ENCODE measurements at regions not wholly inside any gene's neighbourhood (a gene's known extent, or its start where the extent isn't known, plus 50 kb on each side); places are given as distances from the start of the nearest gene placed in this dataset.

DNA sequence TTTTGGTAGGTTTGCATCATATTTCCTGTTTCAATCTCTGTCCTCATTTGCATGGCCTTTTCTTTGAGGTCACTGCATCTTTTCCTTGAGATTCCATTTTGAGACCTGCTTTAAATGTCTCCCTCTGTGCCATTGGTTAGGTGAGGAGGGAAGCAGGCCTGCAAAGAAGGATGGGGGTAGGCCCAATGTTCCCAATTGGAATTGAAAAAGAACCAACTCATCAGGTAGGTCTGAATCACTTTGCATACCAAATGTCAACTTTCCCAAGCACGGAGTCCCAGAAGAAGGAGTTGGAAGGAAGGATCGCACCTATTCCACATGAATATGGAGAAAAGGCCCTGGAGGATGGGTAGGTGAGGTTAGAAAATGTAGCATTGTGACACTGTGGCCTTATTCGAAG lies 318.5 kb downstream of the BLID start:
- Histone ChIP-seq H3K27me3 (ENCODE audit: control insufficient read depth, extremely low read depth, insufficient read depth, low read length) (no peaks in the 10 kb centered on the region), H3K79me2 (ENCODE audit: control insufficient read depth, insufficient read depth, low read length) (no peaks in the 10 kb centered on the region), H3K4me3 (ENCODE audit: control insufficient read depth in 2 of 3, extremely low read depth in 1 of 3, insufficient read depth in 2 of 3, low read depth in 1 of 3, low read length in 3 of 3) (no peak overlapping the region), H4K20me1 (ENCODE audit: control insufficient read depth, extremely low read depth, insufficient read depth, low read length) (no peaks in the 10 kb centered on the region), H3K9ac (ENCODE audit: control insufficient read depth, extremely low read depth, insufficient read depth, low read length) (no peak overlapping the region), H3K36me3 (ENCODE audit: control insufficient read depth in 2 of 2, extremely low read depth in 1 of 2, insufficient read depth in 2 of 2, low read length in 2 of 2) (no peaks in the 10 kb centered on the region), H3K9me3 (ENCODE audit: control insufficient read depth, low read depth, low read length) (no peaks in the 10 kb centered on the region), H3K4me1 (ENCODE audit: control insufficient read depth, extremely low read depth, insufficient read depth, low read length) (no peaks in the 10 kb centered on the region), H3K9me1 (ENCODE audit: control insufficient read depth, extremely low read depth, insufficient read depth, low read length) (no peaks in the 10 kb centered on the region), H3K27ac (ENCODE audit: control insufficient read depth, insufficient read depth, low read length) (no peak overlapping the region), H2AFZ (ENCODE audit: control insufficient read depth, low read length) (no peak overlapping the region), H3K4me2 (ENCODE audit: control insufficient read depth, extremely low read depth, insufficient read depth, low read depth, low read length) (no peak overlapping the region)
- FAIRE-seq (no peak), DNase-seq (ENCODE audit: low read depth, low spot score) (no peak)
- TF ChIP-seq, protein P1, sequence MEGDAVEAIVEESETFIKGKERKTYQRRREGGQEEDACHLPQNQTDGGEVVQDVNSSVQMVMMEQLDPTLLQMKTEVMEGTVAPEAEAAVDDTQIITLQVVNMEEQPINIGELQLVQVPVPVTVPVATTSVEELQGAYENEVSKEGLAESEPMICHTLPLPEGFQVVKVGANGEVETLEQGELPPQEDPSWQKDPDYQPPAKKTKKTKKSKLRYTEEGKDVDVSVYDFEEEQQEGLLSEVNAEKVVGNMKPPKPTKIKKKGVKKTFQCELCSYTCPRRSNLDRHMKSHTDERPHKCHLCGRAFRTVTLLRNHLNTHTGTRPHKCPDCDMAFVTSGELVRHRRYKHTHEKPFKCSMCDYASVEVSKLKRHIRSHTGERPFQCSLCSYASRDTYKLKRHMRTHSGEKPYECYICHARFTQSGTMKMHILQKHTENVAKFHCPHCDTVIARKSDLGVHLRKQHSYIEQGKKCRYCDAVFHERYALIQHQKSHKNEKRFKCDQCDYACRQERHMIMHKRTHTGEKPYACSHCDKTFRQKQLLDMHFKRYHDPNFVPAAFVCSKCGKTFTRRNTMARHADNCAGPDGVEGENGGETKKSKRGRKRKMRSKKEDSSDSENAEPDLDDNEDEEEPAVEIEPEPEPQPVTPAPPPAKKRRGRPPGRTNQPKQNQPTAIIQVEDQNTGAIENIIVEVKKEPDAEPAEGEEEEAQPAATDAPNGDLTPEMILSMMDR (optimal IDR thresholded peaks at IDR 0.05 in 1 of 3, IDR thresholded peaks at IDR 0.05 in 1 of 3, conservative IDR thresholded peaks at IDR 0.05 in 1 of 3; ENCODE audit: extremely low read depth in 1 of 3, insufficient read depth in 2 of 3, low read length in 3 of 3), result no peak
- no peak for TF ChIP-seq EZH2 (IDR thresholded peaks at IDR 0.05; ENCODE audit: low read length)
- dilution Hi-C loops (cut with MboI; ENCODE audit: extremely low pct_ligation_motif_present, low sequenced_read_pairs), result no loop called here

DNA sequence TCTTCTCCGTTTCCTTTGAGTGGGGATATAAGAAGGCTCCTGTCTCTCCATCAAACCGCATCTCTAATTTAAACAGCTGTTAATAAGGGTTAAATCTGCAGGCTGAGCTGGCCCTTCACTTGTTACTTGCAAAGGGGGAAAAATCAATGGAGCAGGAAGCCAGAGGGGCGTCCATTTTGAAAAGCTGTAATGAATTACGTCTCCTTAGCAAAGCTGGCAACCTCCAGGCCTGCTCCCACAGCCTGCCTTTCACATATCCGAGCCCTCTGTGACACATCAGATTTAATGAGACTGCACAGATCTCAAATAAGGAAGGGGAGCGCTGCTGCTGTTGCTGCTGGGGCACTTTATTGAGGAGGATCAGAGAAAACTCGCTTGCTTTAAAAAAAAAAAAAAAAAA lies 320.8 kb downstream of the BLID start:
- H3K36me3 ChIP-seq (ENCODE audit: control insufficient read depth in 2 of 2, extremely low read depth in 1 of 2, insufficient read depth in 2 of 2, low read length in 2 of 2), result no peaks in the 10 kb centered on the region
- no peak overlapping the region for H3K9ac ChIP-seq (ENCODE audit: control insufficient read depth, extremely low read depth, insufficient read depth, low read length)
- no peaks in the 10 kb centered on the region for H4K20me1 ChIP-seq (ENCODE audit: control insufficient read depth, extremely low read depth, insufficient read depth, low read length)
- H3K79me2 ChIP-seq (ENCODE audit: control insufficient read depth, insufficient read depth, low read length), result no peaks in the 10 kb centered on the region
- TF ChIP-seq, protein P1 (optimal IDR thresholded peaks at IDR 0.05 in 1 of 3, IDR thresholded peaks at IDR 0.05 in 1 of 3, conservative IDR thresholded peaks at IDR 0.05 in 1 of 3; ENCODE audit: extremely low read depth in 1 of 3, insufficient read depth in 2 of 3, low read length in 3 of 3), result no peak
- TF ChIP-seq EZH2 (IDR thresholded peaks at IDR 0.05; ENCODE audit: low read length), result no peak
- DNase-seq (ENCODE audit: low read depth, low spot score), result no peak
- H2AFZ ChIP-seq (ENCODE audit: control insufficient read depth, low read length), result no peak overlapping the region
- H3K9me3 ChIP-seq (ENCODE audit: control insufficient read depth, low read depth, low read length), result no peaks in the 10 kb centered on the region
- no peak overlapping the region for H3K4me3 ChIP-seq (ENCODE audit: control insufficient read depth in 2 of 3, extremely low read depth in 1 of 3, insufficient read depth in 2 of 3, low read depth in 1 of 3, low read length in 3 of 3)
- no peak for FAIRE-seq
- H3K9me1 ChIP-seq (ENCODE audit: control insufficient read depth, extremely low read depth, insufficient read depth, low read length), result no peaks in the 10 kb centered on the region
- H3K4me1 ChIP-seq (ENCODE audit: control insufficient read depth, extremely low read depth, insufficient read depth, low read length), result no peaks in the 10 kb centered on the region
- H3K27ac ChIP-seq (ENCODE audit: control insufficient read depth, insufficient read depth, low read length), result no peak overlapping the region
- no peaks in the 10 kb centered on the region for H3K27me3 ChIP-seq (ENCODE audit: control insufficient read depth, extremely low read depth, insufficient read depth, low read length)
- dilution Hi-C loops (cut with MboI; ENCODE audit: extremely low pct_ligation_motif_present, low sequenced_read_pairs), result no loop called here
- H3K4me2 ChIP-seq (ENCODE audit: control insufficient read depth, extremely low read depth, insufficient read depth, low read depth, low read length), result no peak overlapping the region

Data from keratinocyte (primary cell).